H54 (cell line): ENCODE measurements at regions not wholly inside any gene's neighbourhood (a gene's known extent, or its start where the extent isn't known, plus 50 kb on each side); places are given as distances from the start of the nearest gene placed in this dataset.
"Not testable (repeated sequence)": the region's sequence is repeated elsewhere in the genome, so short reads cannot be mapped to it uniquely, and the experiment has no call there.

Experiments used
- DNase-seq: peaks from one replicate; pipeline ENCODE4 v3.0.0; 2011; ENCODE audit warnings: low spot score, mixed read lengths; ENCODE audit not compliant: insufficient read length
- FAIRE-seq: peaks from 3 replicates; lab custom pipeline; 2011; peaks lifted over from hg19 to GRCh38; lab: Jason Lieb, UNC
- POLR2A ChIP-seq: IDR thresholded peaks from 2 replicates; pipeline ENCODE4 v1.6.1; 2011; ENCODE audit warnings: low read depth, mild to moderate bottlenecking, low read length

- no peak for FAIRE-seq
These were observed 296.0 kb upstream of the KIAA1217 start for GRCh38 chr10:23912884-23913404.

GRCh38 chr10:23914641-23915040 is 294.3 kb upstream of the KIAA1217 start:
- FAIRE-seq (no peak), DNase-seq (no peak)
- no peak for TF ChIP-seq POLR2A

More at GRCh38 chr10:23912884-23913404, 296.0 kb upstream of the KIAA1217 start:
- no peak for DNase-seq
- no peak for TF ChIP-seq POLR2A

- TF ChIP-seq POLR2A, result no peak
- DNase-seq, result no peak
- no peak for FAIRE-seq
These were observed 291.6 kb upstream of the KIAA1217 start for GRCh38 chr10:23917251-23917840.

GRCh38 chr10:23918090-23918723 is 290.7 kb upstream of the KIAA1217 start:
- DNase-seq, result no peak
- no peak for TF ChIP-seq POLR2A
- FAIRE-seq, result no peak

GRCh38 chr10:23918839-23919238 is 290.1 kb upstream of the KIAA1217 start:
- FAIRE-seq (no peak), DNase-seq (no peak)
- no peak for TF ChIP-seq POLR2A

GRCh38 chr10:23927576-23928325 is 281.2 kb upstream of the KIAA1217 start:
- DNase-seq (no peak), FAIRE-seq (no peak)
- no peak for TF ChIP-seq POLR2A

- DNase-seq, FAIRE-seq: not testable (repeated sequence)
These were observed 274.9 kb upstream of the KIAA1217 start for GRCh38 chr10:23934023-23934422.

- no peak for TF ChIP-seq POLR2A
- DNase-seq (no peak), FAIRE-seq (no peak)
These were observed 263.1 kb upstream of the KIAA1217 start for GRCh38 chr10:23945845-23946244.

- no peak for DNase-seq
- no peak for FAIRE-seq
- no peak for TF ChIP-seq POLR2A
These were observed 257.1 kb upstream of the KIAA1217 start for GRCh38 chr10:23951841-23952240.

GRCh38 chr10:23955456-23956225 is 253.3 kb upstream of the KIAA1217 start:
- TF ChIP-seq POLR2A, result no peak
- DNase-seq, result no peak
- no peak for FAIRE-seq

- DNase-seq, result no peak
- no peak for TF ChIP-seq POLR2A
- FAIRE-seq, result no peak
These were observed 243.8 kb upstream of the KIAA1217 start for GRCh38 chr10:23965123-23965522.

GRCh38 chr10:23965880-23966279 is 243.1 kb upstream of the KIAA1217 start:
- no peak for FAIRE-seq
- no peak for DNase-seq
- TF ChIP-seq POLR2A, result no peak

GRCh38 chr10:23966504-23967051 is 242.4 kb upstream of the KIAA1217 start:
- no peak for FAIRE-seq

More at GRCh38 chr10:23966504-23967051, 242.4 kb upstream of the KIAA1217 start:
- no peak for DNase-seq
- no peak for TF ChIP-seq POLR2A
